Neutrophil (primary cell): ENCODE measurements at regions not wholly inside any gene's neighbourhood (a gene's known extent, or its start where the extent isn't known, plus 50 kb on each side); places are given as distances from the start of the nearest gene placed in this dataset.

Experiments
- H3K27ac ChIP-seq: fragments of 200-600 bp; sonication (generic); 2 replicates; pipeline ENCODE4 v1.5.1; 2016; ENCODE audit warnings: mild to moderate bottlenecking, moderate library complexity
- H3K27me3 ChIP-seq: fragments of 200-600 bp; sonication (generic); 2 replicates; pipeline ENCODE4 v1.6.0; 2016; ENCODE audit warnings: mild to moderate bottlenecking
- H3K36me3 ChIP-seq: fragments of 200-600 bp; sonication (generic); 2 replicates; pipeline ENCODE4 v1.5.1; 2017
- H3K4me1 ChIP-seq, 2 experiments: fragments of 200-600 bp in 1 of 2; sonication (generic) in 1 of 2; 1 replicate in 1 of 2; 2 replicates in 1 of 2; pipeline versions ENCODE4 v1.5.1 to v1.6.1; 2013 to 2016; ENCODE audit warnings: low read depth in 1 of 2, low read length in 1 of 2, mild to moderate bottlenecking in 1 of 2, moderate library complexity in 1 of 2; ENCODE audit not compliant: control insufficient read depth in 1 of 2, insufficient read depth in 1 of 2
- H3K4me3 ChIP-seq, 2 experiments: fragments of 200-600 bp in 1 of 2; sonication (generic) in 1 of 2; 1 replicate in 1 of 2; 2 replicates in 1 of 2; pipeline ENCODE4 v1.5.1; 2013 to 2016; ENCODE audit warnings: low read depth in 1 of 2, low read length in 1 of 2, mild to moderate bottlenecking in 1 of 2, moderate library complexity in 1 of 2
- H3K9me3 ChIP-seq: fragments of 200-600 bp; sonication (generic); 2 replicates; pipeline ENCODE4 v1.5.1; 2016
- TF ChIP-seq, protein P1 (sequence below): fragments of 200-600 bp; sonication (generic); IDR thresholded peaks from 2 replicates; pipeline ENCODE4 v1.5.1; 2016; ENCODE audit warnings: antibody characterized with exemption

DNA sequence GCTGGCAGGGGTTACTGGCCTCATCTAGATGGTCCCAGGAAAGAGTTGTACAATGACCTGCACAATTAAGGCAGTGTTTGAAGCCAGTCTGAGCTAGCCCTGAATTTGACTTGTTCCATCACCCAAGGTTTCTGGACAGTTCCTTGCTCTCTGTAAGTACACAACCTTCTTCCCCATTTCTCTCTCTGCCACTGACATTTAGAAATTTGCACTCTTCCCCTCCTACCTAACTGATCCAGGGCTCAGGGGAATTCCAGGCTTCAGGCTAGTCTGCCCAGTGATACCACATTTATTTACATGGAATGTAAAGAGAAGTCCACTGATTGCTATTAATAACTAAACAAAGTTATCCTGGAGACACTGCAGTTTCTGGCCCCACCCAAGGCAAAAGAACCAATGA is 139.0 kb upstream of the GPR26 start:
- Histone ChIP-seq H3K9me3 (no peaks in the 10 kb centered on the region), H3K27me3 (peaks cover 6% of the 10 kb centered on the region), H3K4me1 (peaks cover 32 to 38% of the 10 kb centered on the region in 2 experiments), H3K4me3 (no peak overlapping the region), H3K36me3 (no peaks in the 10 kb centered on the region), H3K27ac (peak overlapping the region; percentile 61)
- TF ChIP-seq, protein P1, sequence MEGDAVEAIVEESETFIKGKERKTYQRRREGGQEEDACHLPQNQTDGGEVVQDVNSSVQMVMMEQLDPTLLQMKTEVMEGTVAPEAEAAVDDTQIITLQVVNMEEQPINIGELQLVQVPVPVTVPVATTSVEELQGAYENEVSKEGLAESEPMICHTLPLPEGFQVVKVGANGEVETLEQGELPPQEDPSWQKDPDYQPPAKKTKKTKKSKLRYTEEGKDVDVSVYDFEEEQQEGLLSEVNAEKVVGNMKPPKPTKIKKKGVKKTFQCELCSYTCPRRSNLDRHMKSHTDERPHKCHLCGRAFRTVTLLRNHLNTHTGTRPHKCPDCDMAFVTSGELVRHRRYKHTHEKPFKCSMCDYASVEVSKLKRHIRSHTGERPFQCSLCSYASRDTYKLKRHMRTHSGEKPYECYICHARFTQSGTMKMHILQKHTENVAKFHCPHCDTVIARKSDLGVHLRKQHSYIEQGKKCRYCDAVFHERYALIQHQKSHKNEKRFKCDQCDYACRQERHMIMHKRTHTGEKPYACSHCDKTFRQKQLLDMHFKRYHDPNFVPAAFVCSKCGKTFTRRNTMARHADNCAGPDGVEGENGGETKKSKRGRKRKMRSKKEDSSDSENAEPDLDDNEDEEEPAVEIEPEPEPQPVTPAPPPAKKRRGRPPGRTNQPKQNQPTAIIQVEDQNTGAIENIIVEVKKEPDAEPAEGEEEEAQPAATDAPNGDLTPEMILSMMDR, result no peak

DNA sequence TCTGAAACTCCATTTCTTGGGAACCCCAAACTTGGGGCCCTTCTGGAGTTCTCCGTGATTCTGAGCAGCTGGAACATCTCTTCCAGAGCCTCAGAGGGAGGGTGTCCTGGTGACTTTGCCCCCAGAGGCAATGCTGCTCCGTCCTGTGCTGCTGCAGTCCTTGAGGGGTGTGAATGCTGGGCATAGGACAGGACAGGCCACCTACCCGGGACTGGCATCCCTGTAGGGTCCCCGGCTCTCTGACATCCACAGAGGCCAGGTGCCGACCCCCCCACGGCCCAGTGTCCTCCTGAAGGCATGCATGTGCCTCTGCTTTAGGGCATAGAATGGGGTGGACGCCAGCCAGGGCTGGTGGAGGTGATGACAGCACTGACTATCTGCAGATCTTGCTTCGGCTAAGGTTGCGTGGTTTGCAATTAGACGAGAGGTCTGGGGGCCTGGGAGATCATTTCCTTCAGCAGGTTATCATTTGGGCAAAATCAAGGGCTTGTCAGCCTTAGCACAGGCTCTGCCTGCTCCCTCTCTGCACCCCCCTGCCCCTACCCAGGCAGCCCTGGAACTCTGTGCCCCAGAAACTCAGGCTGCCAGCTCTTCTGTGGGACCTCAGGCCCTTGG is 136.9 kb upstream of the GPR26 start:
- Histone ChIP-seq H3K27ac (no peak overlapping the region), H3K27me3 (no peaks in the 10 kb centered on the region)
- TF ChIP-seq, protein P1, result no peak

DNA sequence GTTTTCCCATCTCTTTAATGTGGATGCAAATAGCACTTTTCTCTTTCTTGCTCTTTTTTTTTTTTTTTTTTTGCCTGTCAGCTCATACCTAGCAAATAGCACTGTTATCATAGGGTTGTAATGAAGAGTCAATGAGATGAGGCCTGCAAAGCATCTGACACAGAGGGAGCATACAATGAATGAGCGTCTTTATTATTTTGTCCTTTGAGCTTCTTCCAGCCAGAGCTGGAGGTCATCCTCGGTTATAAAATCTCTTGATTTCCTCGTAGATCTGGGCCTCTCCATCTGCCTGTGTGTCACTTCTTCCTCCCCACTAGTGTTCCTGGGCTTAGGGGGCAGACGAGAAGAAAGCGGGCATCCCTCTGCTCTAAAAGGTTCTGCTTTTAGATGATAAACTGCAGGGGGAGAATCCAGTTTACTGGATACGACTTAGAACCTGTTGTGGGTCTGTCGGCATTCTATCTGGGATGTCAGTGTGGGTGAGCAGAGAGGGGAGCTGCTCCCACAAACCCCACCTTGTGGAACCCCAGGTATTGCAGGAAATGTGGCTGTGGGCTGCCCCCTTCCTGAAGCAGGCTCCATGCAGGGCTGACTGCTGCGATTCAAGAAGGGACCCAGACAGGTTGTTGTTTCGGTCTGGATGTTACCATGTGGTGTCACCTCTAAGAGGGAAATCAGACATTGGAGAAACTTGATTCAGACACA is 135.8 kb upstream of the GPR26 start:
- Histone ChIP-seq H3K4me1 (peaks cover 32 to 38% of the 10 kb centered on the region in 2 experiments), H3K27ac (no peak overlapping the region), H3K27me3 (no peaks in the 10 kb centered on the region), H3K4me3 (no peak overlapping the region), H3K9me3 (no peaks in the 10 kb centered on the region), H3K36me3 (no peaks in the 10 kb centered on the region)
- TF ChIP-seq, protein P1, result no peak

More for the DNA sequence above, 136.9 kb upstream of the GPR26 start:
- Histone ChIP-seq H3K4me3 (no peak overlapping the region), H3K9me3 (no peaks in the 10 kb centered on the region), H3K36me3 (no peaks in the 10 kb centered on the region), H3K4me1 (peaks cover 32 to 38% of the 10 kb centered on the region in 2 experiments)

DNA sequence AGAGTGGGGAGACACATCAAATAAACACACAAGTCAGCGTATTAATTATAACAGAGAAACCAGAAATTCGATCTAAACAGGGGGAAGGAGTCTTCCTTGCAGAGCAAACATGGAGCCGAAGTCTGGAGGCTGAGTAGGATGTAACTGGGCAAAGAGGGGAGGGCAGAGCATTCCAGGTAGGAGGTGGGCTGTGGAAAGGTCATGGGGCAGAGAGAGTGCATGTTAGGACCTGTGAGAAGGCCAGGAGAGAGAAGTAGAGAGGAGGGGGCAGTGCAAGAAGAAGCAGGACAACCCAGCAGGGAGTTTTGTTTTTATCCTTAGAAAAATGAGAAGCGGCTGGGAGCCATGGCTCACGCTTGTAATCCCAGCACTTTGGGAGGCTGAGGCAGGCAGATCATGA is 130.8 kb upstream of the GPR26 start:
- Histone ChIP-seq H3K27me3 (peaks cover 23% of the 10 kb centered on the region), H3K4me3 (no peak overlapping the region), H3K4me1 (no peaks in the 10 kb centered on the region), H3K27ac (no peak overlapping the region), H3K36me3 (no peaks in the 10 kb centered on the region), H3K9me3 (no peaks in the 10 kb centered on the region)
- TF ChIP-seq, protein P1, result no peak

DNA sequence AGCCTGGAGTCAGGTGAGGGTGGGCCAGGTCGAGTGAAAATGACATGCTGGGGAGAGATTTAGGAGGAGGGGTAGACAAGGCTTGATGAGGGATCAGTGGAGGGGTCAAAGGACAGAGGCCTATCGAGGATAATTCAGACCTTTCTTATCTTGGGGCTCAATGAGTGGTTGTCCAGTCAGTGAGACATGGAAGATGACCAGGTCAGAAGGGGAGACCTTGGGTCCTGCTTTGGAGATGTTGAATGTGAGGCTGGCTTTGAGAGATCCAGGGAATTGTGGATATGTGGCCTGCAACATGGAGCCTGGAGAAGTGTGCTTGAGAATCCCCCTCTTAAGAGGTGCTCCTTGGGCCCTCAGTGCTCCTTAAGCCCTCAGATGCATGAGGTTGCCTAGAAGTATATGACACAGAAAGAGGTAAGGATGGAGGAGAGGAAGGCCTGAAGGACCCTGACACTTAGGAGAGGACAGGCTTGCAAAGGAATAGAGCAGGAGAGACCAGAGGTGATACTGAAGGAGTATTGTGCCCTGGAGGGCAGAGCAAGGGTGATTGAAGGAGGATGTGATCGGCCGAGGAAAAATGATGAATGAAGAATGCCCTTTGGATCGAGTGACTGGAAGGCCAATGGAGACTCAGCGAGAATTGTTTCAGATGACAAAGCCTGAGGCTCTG is 129.8 kb upstream of the GPR26 start:
- TF ChIP-seq, protein P1, result no peak
- Histone ChIP-seq H3K9me3 (no peaks in the 10 kb centered on the region), H3K36me3 (no peaks in the 10 kb centered on the region), H3K27me3 (peaks cover 32% of the 10 kb centered on the region), H3K4me1 (no peaks in the 10 kb centered on the region), H3K4me3 (no peak overlapping the region), H3K27ac (no peak overlapping the region)
